IgD-negative memory B cell (primary cell): ENCODE measurements at regions not wholly inside any gene's neighbourhood (a gene's known extent, or its start where the extent isn't known, plus 50 kb on each side); places are given as distances from the start of the nearest gene placed in this dataset.

Source experiments
- H3K27ac Mint-ChIP-seq, 3 donors: one replicate each; pipeline ENCODE4 v1.8.0; 2020 to 2022; ENCODE audit warnings: mild to moderate bottlenecking in 3 of 3, mixed read lengths in 3 of 3, moderate library complexity in 1 of 3
- H3K27me3 Mint-ChIP-seq: one replicate; pipeline ENCODE4 v1.8.0; 2021; ENCODE audit warnings: mixed read lengths
- H3K36me3 Mint-ChIP-seq: one replicate; pipeline ENCODE4 v1.8.0; 2020; ENCODE audit warnings: mild to moderate bottlenecking, mixed read lengths
- H3K4me1 Mint-ChIP-seq, 3 donors: one replicate each; pipeline ENCODE4 v1.8.0; 2020 to 2022; ENCODE audit warnings: mixed read lengths in 3 of 3, mild to moderate bottlenecking in 1 of 3
- H3K4me3 Mint-ChIP-seq, 4 donors: one replicate each; pipeline ENCODE4 v1.8.0; 2020 to 2022; ENCODE audit warnings: mild to moderate bottlenecking in 4 of 4, mixed read lengths in 4 of 4, moderate library complexity in 3 of 4
- H3K9me3 Mint-ChIP-seq, 3 donors: one replicate each; pipeline ENCODE4 v1.8.0; 2020 to 2021; ENCODE audit warnings: mixed read lengths in 3 of 3, mild to moderate bottlenecking in 1 of 3

GRCh38 chr13:107854880-107855279 is 360.5 kb downstream of the LIG4 start:
- H3K4me3 Mint-ChIP-seq: no peak overlapping the region
- no peak overlapping the region for H3K27ac Mint-ChIP-seq
- no peaks in the 10 kb centered on the region for H3K27me3 Mint-ChIP-seq
- H3K36me3 Mint-ChIP-seq: no peaks in the 10 kb centered on the region
- H3K9me3 Mint-ChIP-seq: peaks cover 0 to 5% (median 4%) of the 10 kb centered on the region in 3 donors
- H3K4me1 Mint-ChIP-seq: no peaks in the 10 kb centered on the region

- Mint-ChIP-seq H3K36me3 (no peaks in the 10 kb centered on the region), H3K27me3 (no peaks in the 10 kb centered on the region), H3K27ac (no peak overlapping the region), H3K4me1 (no peaks in the 10 kb centered on the region), H3K9me3 (peaks cover 0 to 5% (median 4%) of the 10 kb centered on the region in 3 donors), H3K4me3 (no peak overlapping the region)
Measured at GRCh38 chr13:107852072-107852471, 363.3 kb downstream of the LIG4 start.

GRCh38 chr13:107851670-107852069 is 363.7 kb downstream of the LIG4 start:
- no peaks in the 10 kb centered on the region for H3K4me1 Mint-ChIP-seq
- H3K4me3 Mint-ChIP-seq: no peak overlapping the region
- no peaks in the 10 kb centered on the region for H3K36me3 Mint-ChIP-seq

GRCh38 chr13:107847406-107847805 is 367.9 kb downstream of the LIG4 start:
- no peak overlapping the region for H3K27ac Mint-ChIP-seq
- no peak overlapping the region for H3K4me3 Mint-ChIP-seq
- peaks cover 0 to 2% (median 0%) of the 10 kb centered on the region in 3 donors for H3K9me3 Mint-ChIP-seq
- H3K36me3 Mint-ChIP-seq: no peaks in the 10 kb centered on the region
- H3K27me3 Mint-ChIP-seq: no peaks in the 10 kb centered on the region
- no peaks in the 10 kb centered on the region for H3K4me1 Mint-ChIP-seq

More at GRCh38 chr13:107851670-107852069, 363.7 kb downstream of the LIG4 start:
- H3K9me3 Mint-ChIP-seq: peaks cover 0 to 4% (median 1%) of the 10 kb centered on the region in 3 donors
- no peaks in the 10 kb centered on the region for H3K27me3 Mint-ChIP-seq
- no peak overlapping the region for H3K27ac Mint-ChIP-seq

DNA sequence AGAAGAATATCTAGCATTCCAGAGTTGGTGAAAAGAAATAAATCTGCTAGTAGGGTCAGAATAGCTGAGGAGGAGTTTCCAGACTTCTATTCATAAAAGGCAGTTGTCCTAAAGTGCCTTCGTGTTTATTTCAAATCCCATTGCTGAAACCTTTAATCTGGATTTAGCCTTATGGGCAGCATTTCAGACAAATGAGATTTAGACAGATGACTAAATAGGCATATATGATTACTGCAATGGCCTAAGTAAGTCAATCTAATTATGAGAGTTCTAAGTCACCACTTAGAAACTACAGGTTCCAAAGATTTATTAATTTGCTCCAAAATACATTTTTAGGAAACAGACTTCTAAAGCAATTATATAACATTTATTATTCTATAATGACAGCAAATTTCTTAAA is 368.7 kb downstream of the LIG4 start:
- Mint-ChIP-seq H3K27ac (no peak overlapping the region), H3K36me3 (no peaks in the 10 kb centered on the region)

GRCh38 chr13:107845911-107846310 is 369.4 kb downstream of the LIG4 start:
- no peak overlapping the region for H3K4me3 Mint-ChIP-seq

More for the DNA sequence above, 368.7 kb downstream of the LIG4 start:
- Mint-ChIP-seq H3K4me1 (no peaks in the 10 kb centered on the region), H3K4me3 (no peak overlapping the region), H3K27me3 (no peaks in the 10 kb centered on the region), H3K9me3 (peaks cover 0 to 2% (median 0%) of the 10 kb centered on the region in 3 donors)

GRCh38 chr13:107843681-107844080 is 371.7 kb downstream of the LIG4 start:
- H3K4me1 Mint-ChIP-seq: no peaks in the 10 kb centered on the region
- H3K27me3 Mint-ChIP-seq: no peaks in the 10 kb centered on the region
- H3K36me3 Mint-ChIP-seq: no peaks in the 10 kb centered on the region
- H3K4me3 Mint-ChIP-seq: no peak overlapping the region
- peaks cover 0 to 2% (median 2%) of the 10 kb centered on the region in 3 donors for H3K9me3 Mint-ChIP-seq
- no peak overlapping the region for H3K27ac Mint-ChIP-seq

More at GRCh38 chr13:107845911-107846310, 369.4 kb downstream of the LIG4 start:
- no peaks in the 10 kb centered on the region for H3K36me3 Mint-ChIP-seq
- H3K27ac Mint-ChIP-seq: no peak overlapping the region
- H3K4me1 Mint-ChIP-seq: no peaks in the 10 kb centered on the region
- H3K9me3 Mint-ChIP-seq: peaks cover 0 to 2% (median 0%) of the 10 kb centered on the region in 3 donors
- no peaks in the 10 kb centered on the region for H3K27me3 Mint-ChIP-seq

GRCh38 chr13:107843281-107843680 is 372.1 kb downstream of the LIG4 start:
- no peak overlapping the region for H3K4me3 Mint-ChIP-seq
- no peaks in the 10 kb centered on the region for H3K4me1 Mint-ChIP-seq
- no peaks in the 10 kb centered on the region for H3K27me3 Mint-ChIP-seq
- no peak overlapping the region for H3K27ac Mint-ChIP-seq
- H3K9me3 Mint-ChIP-seq: peaks cover 0 to 2% (median 2%) of the 10 kb centered on the region in 3 donors
- no peaks in the 10 kb centered on the region for H3K36me3 Mint-ChIP-seq

DNA sequence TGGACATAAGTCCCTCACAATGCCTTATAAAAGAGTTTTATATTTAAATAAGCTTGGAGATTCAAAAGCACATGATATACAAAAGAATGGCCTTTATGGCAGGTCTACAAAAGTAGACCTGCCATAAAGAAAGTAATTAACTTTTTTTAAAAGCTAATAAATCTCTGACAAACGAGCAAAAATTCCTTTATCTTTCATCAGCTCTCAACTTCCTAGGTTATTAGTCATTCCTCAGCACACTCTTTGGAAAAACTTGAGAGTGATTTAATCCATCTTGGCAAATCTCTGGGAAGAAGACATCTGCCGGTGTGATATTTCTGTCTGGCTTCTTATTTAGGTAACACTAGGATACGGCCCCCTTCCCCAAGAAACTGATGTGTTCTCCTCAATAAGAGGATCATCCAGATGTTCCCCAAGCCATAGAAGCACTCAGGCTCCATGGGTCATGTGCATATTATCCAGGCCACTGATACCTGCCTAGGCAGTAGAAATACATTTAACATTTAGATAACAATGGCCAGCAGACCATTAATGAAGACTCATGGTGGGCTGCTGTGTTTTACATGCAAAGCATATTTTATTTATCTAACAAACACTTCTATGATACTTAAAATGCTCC is 372.7 kb downstream of the LIG4 start:
- Mint-ChIP-seq H3K4me1 (no peaks in the 10 kb centered on the region), H3K27me3 (no peaks in the 10 kb centered on the region), H3K36me3 (no peaks in the 10 kb centered on the region), H3K4me3 (no peak overlapping the region), H3K9me3 (peaks cover 0 to 2% (median 2%) of the 10 kb centered on the region in 3 donors), H3K27ac (no peak overlapping the region)

- H3K4me3 Mint-ChIP-seq: no peak overlapping the region
- no peaks in the 10 kb centered on the region for H3K4me1 Mint-ChIP-seq
- H3K9me3 Mint-ChIP-seq: peaks cover 1 to 4% (median 2%) of the 10 kb centered on the region in 3 donors
- no peaks in the 10 kb centered on the region for H3K27me3 Mint-ChIP-seq
- H3K27ac Mint-ChIP-seq: no peak overlapping the region
- H3K36me3 Mint-ChIP-seq: no peaks in the 10 kb centered on the region
Measured at GRCh38 chr13:107838588-107839161, 376.7 kb downstream of the LIG4 start.

DNA sequence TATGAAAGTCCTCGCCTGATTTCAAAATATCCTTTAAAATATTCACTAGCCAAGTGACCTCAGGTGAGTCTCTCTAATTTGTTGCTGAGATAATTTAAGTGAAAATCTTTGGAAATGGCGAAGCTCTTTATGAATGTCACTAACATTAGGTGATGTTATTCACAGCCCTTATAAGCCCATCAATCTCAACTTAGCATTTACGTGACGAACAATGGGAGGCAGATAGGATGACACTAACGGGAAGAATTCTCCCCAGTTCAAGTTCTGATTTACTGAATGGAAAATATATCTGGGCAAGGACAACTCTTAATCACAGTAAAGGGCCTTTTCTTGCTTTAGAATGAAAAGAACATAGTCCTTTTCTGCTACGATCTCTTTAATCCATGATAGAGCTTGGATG is 378.7 kb downstream of the LIG4 start:
- Mint-ChIP-seq H3K27me3 (no peaks in the 10 kb centered on the region), H3K36me3 (no peaks in the 10 kb centered on the region), H3K4me1 (no peaks in the 10 kb centered on the region), H3K27ac (no peak overlapping the region), H3K9me3 (peaks cover 1 to 7% (median 2%) of the 10 kb centered on the region in 3 donors), H3K4me3 (no peak overlapping the region)

GRCh38 chr13:107835339-107836018 is 379.9 kb downstream of the LIG4 start:
- no peaks in the 10 kb centered on the region for H3K36me3 Mint-ChIP-seq
- peaks cover 1 to 12% (median 2%) of the 10 kb centered on the region in 3 donors for H3K9me3 Mint-ChIP-seq
- no peaks in the 10 kb centered on the region for H3K27me3 Mint-ChIP-seq
- H3K27ac Mint-ChIP-seq: no peak overlapping the region
- H3K4me3 Mint-ChIP-seq: no peak overlapping the region
- no peaks in the 10 kb centered on the region for H3K4me1 Mint-ChIP-seq

GRCh38 chr13:107834717-107835116 is 380.6 kb downstream of the LIG4 start:
- Mint-ChIP-seq H3K4me1 (no peaks in the 10 kb centered on the region), H3K9me3 (peaks cover 1 to 16% (median 5%) of the 10 kb centered on the region in 3 donors), H3K36me3 (no peaks in the 10 kb centered on the region), H3K27ac (no peak overlapping the region), H3K4me3 (no peak overlapping the region), H3K27me3 (no peaks in the 10 kb centered on the region)

GRCh38 chr13:107834281-107834680 is 381.1 kb downstream of the LIG4 start:
- Mint-ChIP-seq H3K27ac (no peak overlapping the region), H3K4me3 (no peak overlapping the region), H3K9me3 (peaks cover 1 to 17% (median 6%) of the 10 kb centered on the region in 3 donors), H3K36me3 (no peaks in the 10 kb centered on the region), H3K4me1 (no peaks in the 10 kb centered on the region), H3K27me3 (no peaks in the 10 kb centered on the region)

- Mint-ChIP-seq H3K4me1 (no peaks in the 10 kb centered on the region), H3K9me3 (peaks cover 1 to 17% (median 4%) of the 10 kb centered on the region in 3 donors), H3K4me3 (no peak overlapping the region), H3K36me3 (no peaks in the 10 kb centered on the region), H3K27ac (no peak overlapping the region), H3K27me3 (no peaks in the 10 kb centered on the region)
Measured at GRCh38 chr13:107832500-107833100, 382.7 kb downstream of the LIG4 start.
